H1 (cell line): ENCODE measurements at regions not wholly inside any gene's neighbourhood (a gene's known extent, or its start where the extent isn't known, plus 50 kb on each side); places are given as distances from the start of the nearest gene placed in this dataset.

Source experiments
- CTCF ChIA-PET: fragments of 300-600 bp; sonication (Branson Sonifier 250); formaldehyde crosslinking; loops from one replicate; lab custom pipeline; 2021; ENCODE audit not compliant: partially characterized antibody; lab: Charles Lee
- POLR2A ChIA-PET: fragments of 300-600 bp; sonication (Branson Sonifier 250); formaldehyde crosslinking; loops from one replicate; lab custom pipeline; 2021; ENCODE audit warnings: inconsistent platforms; ENCODE audit not compliant: partially characterized antibody; lab: Charles Lee
- DNase-seq, 2 experiments: peaks; one replicate each; pipeline versions ENCODE4 v3.0.0 to v3.0.0-alpha.2; 2010 to 2022; ENCODE audit warnings: low spot score in 2 of 2, low read depth in 1 of 2, mixed read lengths in 1 of 2
- FAIRE-seq: peaks from 2 replicates; lab custom pipeline; 2011; peaks lifted over from hg19 to GRCh38; lab: Jason Lieb, UNC
- H2AFZ ChIP-seq: 2 replicates; pipeline ENCODE4 v1.8.1; 2012; ENCODE audit warnings: low read length, inconsistent platforms
- H2AK5ac ChIP-seq: 2 replicates; pipeline ENCODE4 v1.6.1; 2013; ENCODE audit warnings: low read depth, low read length
- H2BK120ac ChIP-seq: replicated peaks from 2 replicates; pipeline ENCODE3; 2013; ENCODE audit warnings: low read depth, low read length, inconsistent platforms
- H2BK12ac ChIP-seq: 2 replicates; pipeline ENCODE4 v1.6.1; 2013; ENCODE audit warnings: low read depth, low read length
- H2BK15ac ChIP-seq: 2 replicates; pipeline ENCODE4 v1.6.1; 2013; ENCODE audit warnings: low read length
- H2BK20ac ChIP-seq: 2 replicates; pipeline ENCODE4 v1.6.1; 2013; ENCODE audit warnings: low read length
- H2BK5ac ChIP-seq: 2 replicates; pipeline ENCODE4 v1.6.1; 2013; ENCODE audit warnings: low read depth, low read length
- H3K14ac ChIP-seq: 2 replicates; pipeline ENCODE4 v1.6.1; 2013; ENCODE audit warnings: inconsistent platforms; ENCODE audit not compliant: insufficient read length
- H3K18ac ChIP-seq: 2 replicates; pipeline ENCODE4 v1.6.1; 2013; ENCODE audit warnings: low read length; ENCODE audit errors: extremely low read depth
- H3K23ac ChIP-seq: 2 replicates; pipeline ENCODE4 v1.6.1; 2013; ENCODE audit warnings: inconsistent platforms; ENCODE audit not compliant: insufficient read length
- H3K23me2 ChIP-seq: 2 replicates; pipeline ENCODE4 v1.6.1; 2013; ENCODE audit warnings: low read depth, low read length
- H3K27ac ChIP-seq: 2 replicates; pipeline ENCODE4 v1.6.1; 2011; ENCODE audit warnings: low read depth, low read length, inconsistent platforms
- H3K27me3 ChIP-seq, 4 experiments: replicated peaks in 1 of 4; 1 replicate in 1 of 4; 2 replicates in 3 of 4; pipeline versions ENCODE4 v1.6.1 to v1.8.1; 2011 to 2013; ENCODE audit warnings: low read length in 3 of 4, mild to moderate bottlenecking in 3 of 4, inconsistent platforms in 2 of 4, mixed read lengths in 2 of 4, moderate library complexity in 1 of 4; ENCODE audit not compliant: control insufficient read depth in 3 of 4, insufficient read depth in 3 of 4; ENCODE audit errors: extremely low read depth in 1 of 4
- H3K36me3 ChIP-seq, 4 experiments: 2 replicates each; pipeline versions ENCODE4 v1.6.1 to v1.8.1; 2011 to 2013; ENCODE audit warnings: mild to moderate bottlenecking in 4 of 4, low read length in 3 of 4, moderate library complexity in 2 of 4, control low read depth in 1 of 4, inconsistent platforms in 1 of 4; ENCODE audit not compliant: insufficient read depth in 4 of 4, control insufficient read depth in 2 of 4
- H3K4ac ChIP-seq: replicated peaks from 2 replicates; pipeline ENCODE3; 2013; ENCODE audit warnings: low read length, low read depth, mixed read lengths, inconsistent platforms; ENCODE audit not compliant: insufficient read length
- H3K4me1 ChIP-seq, 4 experiments: replicated peaks in 1 of 4; 1 replicate in 1 of 4; 2 replicates in 3 of 4; pipeline versions ENCODE4 v1.6.1 to v1.8.1; 2011 to 2013; ENCODE audit warnings: low read length in 3 of 4, inconsistent platforms in 2 of 4, mixed read lengths in 1 of 4; ENCODE audit not compliant: insufficient read depth in 4 of 4, control insufficient read depth in 3 of 4
- H3K4me2 ChIP-seq, 2 experiments: 2 replicates each; pipeline versions ENCODE4 v1.6.1 to v1.8.1; 2011 to 2013; ENCODE audit warnings: low read depth in 2 of 2, low read length in 2 of 2, control low read depth in 1 of 2, inconsistent platforms in 1 of 2, mild to moderate bottlenecking in 1 of 2; ENCODE audit not compliant: insufficient read depth in 1 of 2
- H3K4me3 ChIP-seq, 4 experiments: fragments of 200-600, 300-600 bp in 1 of 4; sonication (generic), shearing (Covaris generic), sonication (Bioruptor Twin) in 1 of 4; 2 replicates each; pipeline versions ENCODE4 v1.5.1 to v1.8.1; 2011 to 2016; ENCODE audit warnings: low read length in 4 of 4, low read depth in 3 of 4, control low read depth in 2 of 4, inconsistent platforms in 2 of 4, mild to moderate bottlenecking in 2 of 4, mixed read lengths in 1 of 4, moderate library complexity in 1 of 4; ENCODE audit not compliant: insufficient read depth in 2 of 4; ENCODE audit errors: extremely low read depth in 1 of 4
- H3K56ac ChIP-seq: replicated peaks from 2 replicates; pipeline ENCODE3; 2013; ENCODE audit warnings: low read depth, mild to moderate bottlenecking, mixed read lengths, low read length, inconsistent platforms; ENCODE audit not compliant: insufficient read length
- H3K79me1 ChIP-seq: 2 replicates; pipeline ENCODE4 v1.6.1; 2013; ENCODE audit warnings: low read depth, low read length, control low read depth
- H3K79me2 ChIP-seq, 2 experiments: 2 replicates each; pipeline versions ENCODE4 v1.6.1 to v1.8.1; 2012 to 2013; ENCODE audit warnings: low read length in 2 of 2, mild to moderate bottlenecking in 2 of 2, inconsistent platforms in 1 of 2; ENCODE audit not compliant: insufficient read depth in 2 of 2, control insufficient read depth in 1 of 2
- H3K9ac ChIP-seq, 4 experiments: replicated peaks in 1 of 4; 1 replicate in 1 of 4; 2 replicates in 3 of 4; pipeline versions ENCODE4 v1.6.1 to v1.8.1; 2011 to 2013; ENCODE audit warnings: low read depth in 3 of 4, low read length in 3 of 4, control low read depth in 2 of 4, mild to moderate bottlenecking in 2 of 4, moderate library complexity in 2 of 4, inconsistent platforms in 1 of 4; ENCODE audit errors: extremely low read depth in 1 of 4
- H3K9me3 ChIP-seq, 2 experiments: 2 replicates each; pipeline versions ENCODE4 v1.6.1 to v1.8.1; 2012 to 2013; ENCODE audit warnings: mild to moderate bottlenecking in 2 of 2, moderate library complexity in 2 of 2, control low read depth in 1 of 2, inconsistent platforms in 1 of 2, low read depth in 1 of 2, low read length in 1 of 2, mixed read lengths in 1 of 2; ENCODE audit not compliant: insufficient read depth in 2 of 2
- H4K20me1 ChIP-seq, 2 experiments: replicated peaks in 1 of 2; 2 replicates each; pipeline versions ENCODE3 to v1.8.1; 2011 to 2013; ENCODE audit warnings: inconsistent platforms in 2 of 2, low read length in 2 of 2, mild to moderate bottlenecking in 1 of 2; ENCODE audit not compliant: insufficient read depth in 2 of 2, control insufficient read depth in 1 of 2
- H4K5ac ChIP-seq: 2 replicates; pipeline ENCODE4 v1.6.1; 2013; ENCODE audit warnings: low read length, low read depth, mixed read lengths, inconsistent platforms; ENCODE audit not compliant: insufficient read length
- H4K8ac ChIP-seq: 2 replicates; pipeline ENCODE4 v1.8.0; 2013; ENCODE audit warnings: mild to moderate bottlenecking, moderate library complexity, low read length, inconsistent platforms; ENCODE audit not compliant: insufficient read depth; ENCODE audit errors: extremely low read depth
- H4K91ac ChIP-seq: replicated peaks from 2 replicates; pipeline ENCODE3; 2013; ENCODE audit warnings: low read length, mixed read lengths, inconsistent platforms; ENCODE audit not compliant: insufficient read length
- ATF2 ChIP-seq: IDR thresholded peaks from 2 replicates; pipeline ENCODE4 v1.6.1; 2012; ENCODE audit warnings: low read length, inconsistent platforms
- HDAC2 ChIP-seq, 2 experiments: fragments of 300-600 bp in 1 of 2; sonication (generic) in 1 of 2; IDR thresholded peaks; 2 replicates each; pipeline ENCODE4 v1.6.1; 2011 to 2012; ENCODE audit warnings: low read depth in 2 of 2, low read length in 2 of 2, mild to moderate bottlenecking in 2 of 2, moderate library complexity in 2 of 2, borderline replicate concordance in 1 of 2, inconsistent platforms in 1 of 2
- HDAC6 ChIP-seq: IDR thresholded peaks from one replicate; pipeline ENCODE4 v1.7.1; 2012; ENCODE audit warnings: low read depth, mild to moderate bottlenecking, inconsistent platforms, low read length, moderate library complexity
- KDM1A ChIP-seq: fragments of 200-600, 300-600 bp; sonication (generic); IDR thresholded peaks from 2 replicates; pipeline ENCODE4 v1.7.1; 2016; ENCODE audit warnings: mild to moderate bottlenecking, low read length, borderline replicate concordance
- MAFK ChIP-seq: IDR thresholded peaks from 2 replicates; pipeline ENCODE4 v1.6.1; 2012; ENCODE audit warnings: low read depth, mild to moderate bottlenecking, improper control_type of control experiment, low read length
- RXRA ChIP-seq: IDR thresholded peaks from 2 replicates; pipeline ENCODE4 v1.6.1; 2011; ENCODE audit warnings: low read depth, mild to moderate bottlenecking, low read length, moderate library complexity; ENCODE audit not compliant: insufficient read depth
- SP1 ChIP-seq: IDR thresholded peaks from 2 replicates; pipeline ENCODE4 v1.6.1; 2011; ENCODE audit warnings: low read depth, low read length
- TAF1 ChIP-seq: IDR thresholded peaks from 2 replicates; pipeline ENCODE4 v1.6.1; 2011; ENCODE audit warnings: mild to moderate bottlenecking, low read depth, low read length
- TCF12 ChIP-seq: IDR thresholded peaks from 2 replicates; pipeline ENCODE4 v1.6.1; 2011; ENCODE audit warnings: low read depth, mild to moderate bottlenecking, low read length
- TEAD4 ChIP-seq: IDR thresholded peaks from 2 replicates; pipeline ENCODE4 v1.6.1; 2012; ENCODE audit warnings: low read depth, low read length, inconsistent platforms, mixed read lengths
- WGBS, 2 experiments: shearing (Covaris generic) in 1 of 2; methylation state at CpG; one replicate each; pipeline versions ENCODE4 v1.1.6 to v1.1.7; 2013 to 2015; ENCODE audit warnings: low lambda C conversion rate in 2 of 2, mixed read lengths in 2 of 2, inconsistent platforms in 1 of 2, low coverage in 1 of 2, missing lambda C conversion rate in 1 of 2; ENCODE audit not compliant: insufficient replicate concordance in 2 of 2, insufficient coverage in 1 of 2, insufficient read length in 1 of 2; ENCODE audit errors: extremely low coverage in 1 of 2, missing lambda C conversion rate in 1 of 2; 5-methylcytosine and 5-hydroxymethylcytosine counted together
- TF ChIP-seq, protein P1 (sequence below): IDR thresholded peaks from 2 replicates; pipeline ENCODE4 v1.6.1; 2012; ENCODE audit warnings: inconsistent platforms
- TF ChIP-seq, protein P2 (sequence below): IDR thresholded peaks from 2 replicates; pipeline ENCODE4 v1.6.1; 2011; ENCODE audit warnings: low read depth, mild to moderate bottlenecking, low read length; ENCODE audit not compliant: insufficient read depth

DNA sequence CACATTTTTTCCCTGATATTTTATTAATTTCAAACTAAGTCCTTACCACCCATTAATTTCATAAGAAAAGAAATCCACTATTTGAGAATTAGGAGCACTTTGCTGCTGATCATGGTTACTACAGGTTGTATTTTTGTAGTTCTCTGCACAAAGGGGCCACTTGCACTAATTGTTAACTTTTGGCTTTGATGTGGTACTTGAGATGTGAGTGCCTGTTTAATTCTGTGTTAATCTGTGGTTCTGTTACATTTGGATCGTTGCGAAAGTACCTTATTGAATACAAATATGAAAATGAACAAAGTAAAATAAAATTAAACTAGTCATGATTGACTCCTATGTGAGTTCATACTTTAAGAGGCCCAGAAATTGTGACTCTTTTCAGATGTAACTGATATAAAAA lies 374.9 kb upstream of the RGS6 start:
- WGBS, 2 experiments, result 86% methylated on average over 2 of the region's 2 CpGs; no CpG with 5 or more reads in 1 of the 2 experiments
- H2BK5ac ChIP-seq, result no peak overlapping the region
- FAIRE-seq, result no peak
- H4K91ac ChIP-seq, result no peak overlapping the region
- no peak overlapping the region for H3K27ac ChIP-seq
- H3K79me2 ChIP-seq, result peaks cover 0 to 2% of the 10 kb centered on the region in 2 experiments; a peak in 1 of 4 replicates
- H3K18ac ChIP-seq, result no peak overlapping the region
- ChIA-PET CTCF (interaction anchor here (1.4 kb wide), 1 partner anchor 28 kb away, joined by 3 read pairs; no protein-coding TSS in a partner anchor), POLR2A (no interaction called here)
- H2BK12ac ChIP-seq, result no peak overlapping the region
- H3K27me3 ChIP-seq, result no peaks in the 10 kb centered on the region
- no peak overlapping the region for H4K8ac ChIP-seq
- DNase-seq, result no peak
- no peaks in the 10 kb centered on the region for H4K20me1 ChIP-seq
- no peaks in the 10 kb centered on the region for H3K36me3 ChIP-seq
- H3K9me3 ChIP-seq, result no peaks in the 10 kb centered on the region
- H3K4me2 ChIP-seq, result no peak overlapping the region
- no peak overlapping the region for H2AFZ ChIP-seq
- no peaks in the 10 kb centered on the region; the same call in 1 of the 2 replicates for H3K79me1 ChIP-seq
- no peak overlapping the region for H3K56ac ChIP-seq
- H3K23me2 ChIP-seq, result no peaks in the 10 kb centered on the region
- H2BK120ac ChIP-seq, result no peak overlapping the region
- H3K4me3 ChIP-seq, result no peak overlapping the region
- H2BK20ac ChIP-seq, result no peak overlapping the region
- H3K14ac ChIP-seq, result no peak overlapping the region
- no peak overlapping the region for H2BK15ac ChIP-seq
- no peak overlapping the region for H3K4ac ChIP-seq
- H4K5ac ChIP-seq, result no peak overlapping the region
- H3K23ac ChIP-seq, result no peak overlapping the region
- no peak overlapping the region for H2AK5ac ChIP-seq
- H3K4me1 ChIP-seq, result no peaks in the 10 kb centered on the region
- H3K9ac ChIP-seq, result no peak overlapping the region
- TF ChIP-seq HDAC2 (IDR thresholded peaks at IDR 0.05; ENCODE audit: borderline replicate concordance in 1 of 2, low read depth in 2 of 2, low read length in 2 of 2) (no peak), KDM1A (no peak), RXRA (no peak), HDAC6 (no peak), TEAD4 (no peak), SP1 (no peak), ATF2 (no peak), TCF12 (no peak), TAF1 (no peak), MAFK (no peak)
- TF ChIP-seq, protein P1, sequence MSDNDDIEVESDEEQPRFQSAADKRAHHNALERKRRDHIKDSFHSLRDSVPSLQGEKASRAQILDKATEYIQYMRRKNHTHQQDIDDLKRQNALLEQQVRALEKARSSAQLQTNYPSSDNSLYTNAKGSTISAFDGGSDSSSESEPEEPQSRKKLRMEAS, result no peak
- TF ChIP-seq, protein P2, sequence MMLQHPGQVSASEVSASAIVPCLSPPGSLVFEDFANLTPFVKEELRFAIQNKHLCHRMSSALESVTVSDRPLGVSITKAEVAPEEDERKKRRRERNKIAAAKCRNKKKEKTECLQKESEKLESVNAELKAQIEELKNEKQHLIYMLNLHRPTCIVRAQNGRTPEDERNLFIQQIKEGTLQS, result no peak
